Pancreas (tissue), 10 donors: ENCODE measurements at regions not wholly inside any gene's neighbourhood (a gene's known extent, or its start where the extent isn't known, plus 50 kb on each side); places are given as distances from the start of the nearest gene placed in this dataset.

Experiments used
- ATAC-seq, 4 donors: fragments of 200-7000 bp; cut with Tn5 transposase; one replicate each; pipeline versions ENCODE4 v1.8.0 to v1.9.1; 2020; ENCODE audit warnings: mild to moderate bottlenecking in 4 of 4, moderate library complexity in 4 of 4
- DNase-seq, 6 donors: peaks; one replicate each; pipeline ENCODE4 v3.0.0-alpha.2; 2020
- FAIRE-seq: peaks from 2 replicates; lab custom pipeline; 2012; peaks lifted over from hg19 to GRCh38; lab: Jason Lieb, UNC
- H3K27ac ChIP-seq, 4 donors: fragments of 200-600 bp; sonication (generic); 1 replicate in 3 of 4; 2 replicates in 1 of 4; pipeline versions ENCODE4 v1.5.0 to v1.8.0; 2020
- H3K27me3 ChIP-seq, 4 donors: fragments of 200-600 bp; one replicate each; pipeline ENCODE4 v1.8.0; 2021
- H3K36me3 ChIP-seq, 3 donors: fragments of 200-600 bp; sonication (generic) in 1 of 3; one replicate each; pipeline versions ENCODE4 v1.5.0 to v1.8.0; 2020 to 2021
- H3K4me1 ChIP-seq, 3 donors: fragments of 200-600 bp; one replicate each; pipeline ENCODE4 v1.8.0; 2021
- H3K4me3 ChIP-seq, 4 donors: fragments of 200-600 bp; sonication (generic) in 2 of 4; one replicate each; pipeline versions ENCODE4 v1.5.0 to v1.8.0; 2020 to 2021
- H3K9me3 ChIP-seq, 4 donors: fragments of 200-600 bp; one replicate each; pipeline ENCODE4 v1.8.0; 2021
- CTCF ChIP-seq, 4 donors: fragments of 200-600 bp; sonication (generic) in 3 of 4; IDR thresholded peaks; one replicate each; pipeline versions ENCODE4 v1.5.0 to v1.8.0; 2021; ENCODE audit warnings: antibody characterized with exemption in 4 of 4
- WGBS, 2 donors: extraction: QIAGEN DNeasy Blood & Tissue Kit; methylation state at CpG; one replicate each; pipeline ENCODE4 v1.1.7; 2013; 5-methylcytosine and 5-hydroxymethylcytosine counted together
- intact Hi-C, 3 donors: fragments of 100-400 bp; cut with DNase I; formaldehyde crosslinking; loops; one replicate each; pipeline versions ENCODE4 v1.11.1 to v1.14.2; 2022
- donor health status: healthy with polysubstance abuse.
- donor health status: DM: no; HTN: no; CAD: no; lungs with moderate emphysema.
- donor health status: DM: no; HTN: no; CAD: no.
- donor health status: control.
- donor health status: control.
- donor health status: Bipolar disorder and iron deficiency.
- donor health status: DM: yes; HTN: yes; CAD: no.
- donor health status: DM: no; HTN: no; CAD: no.
- donor health status: DM: no; HTN: no; CAD: no.
- donor health status: DM: yes; HTN: yes; CAD: no.

DNA sequence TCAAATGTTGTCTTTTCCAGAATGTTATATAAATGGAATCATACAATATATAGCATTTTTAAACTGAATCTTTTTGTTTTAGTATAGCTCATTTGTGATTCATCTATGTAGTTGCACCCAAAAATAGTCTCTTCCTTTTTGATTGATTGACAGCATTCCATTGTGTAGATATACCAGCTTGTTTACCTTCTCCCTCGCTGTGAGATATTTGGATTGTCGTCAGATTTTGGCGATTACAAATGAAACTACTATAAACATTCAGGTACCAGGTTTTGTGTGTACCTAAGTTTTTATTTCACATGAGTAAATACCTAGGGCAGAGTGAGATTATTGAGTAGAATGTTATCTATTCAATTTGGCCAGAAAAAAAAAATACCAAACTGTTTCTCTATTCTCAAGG lies 584.7 kb upstream of the SORCS1 start:
- no peaks in the 10 kb centered on the region for H3K36me3 ChIP-seq
- H3K4me3 ChIP-seq, result no peak overlapping the region
- intact Hi-C loops, result no loop called here
- ATAC-seq, result no peak
- H3K27me3 ChIP-seq, result no peaks in the 10 kb centered on the region
- DNase-seq, result no peak
- no peaks in the 10 kb centered on the region for H3K9me3 ChIP-seq
- TF ChIP-seq CTCF (IDR thresholded peaks at IDR 0.05), result no peak
- WGBS, 2 donors, result 11 to 16% methylated on average over 3 of the region's 3 CpGs
- no peak overlapping the region for H3K27ac ChIP-seq
- FAIRE-seq, result no peak
- no peaks in the 10 kb centered on the region for H3K4me1 ChIP-seq

GRCh38 chr10:107747851-107748250 lies 583.3 kb upstream of the SORCS1 start:
- TF ChIP-seq CTCF (IDR thresholded peaks at IDR 0.05), result no peak
- FAIRE-seq, result no peak

DNA sequence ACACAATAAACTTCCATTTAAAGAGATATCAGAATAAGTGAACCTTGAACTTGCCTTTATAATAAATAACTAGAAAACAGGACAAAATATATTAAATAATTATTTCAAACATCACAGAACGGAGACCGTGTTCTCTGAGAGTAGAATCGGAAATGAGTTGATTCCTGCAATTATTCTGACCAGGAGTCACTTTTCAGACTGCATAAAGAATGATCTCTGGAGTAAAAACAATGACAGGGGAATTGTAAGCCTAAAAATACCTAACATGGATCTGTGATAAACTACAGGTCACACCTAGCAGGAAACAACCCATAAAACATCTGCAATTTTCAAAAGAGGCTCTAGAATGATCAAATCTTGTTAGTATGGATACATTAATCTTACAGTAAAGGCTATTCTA lies 577.5 kb upstream of the SORCS1 start:
- H3K4me1 ChIP-seq, result no peaks in the 10 kb centered on the region
- intact Hi-C loops, result no loop called here
- FAIRE-seq (no peak), DNase-seq (no peak), ATAC-seq (no peak)
- H3K27ac ChIP-seq, result no peak overlapping the region
- no peak for TF ChIP-seq CTCF (IDR thresholded peaks at IDR 0.05)
- H3K36me3 ChIP-seq, result no peaks in the 10 kb centered on the region
- no peak overlapping the region for H3K4me3 ChIP-seq
- no peaks in the 10 kb centered on the region for H3K9me3 ChIP-seq
- WGBS, 2 donors, result 29 to 44% methylated on average over 3 of the region's 3 CpGs
- no peaks in the 10 kb centered on the region for H3K27me3 ChIP-seq

More at GRCh38 chr10:107747851-107748250, 583.3 kb upstream of the SORCS1 start:
- no peak overlapping the region for H3K27ac ChIP-seq
- ATAC-seq, result no peak
- DNase-seq, result no peak
- H3K9me3 ChIP-seq, result no peaks in the 10 kb centered on the region
- H3K36me3 ChIP-seq, result no peaks in the 10 kb centered on the region
- no peaks in the 10 kb centered on the region for H3K4me1 ChIP-seq
- H3K4me3 ChIP-seq, result no peak overlapping the region
- H3K27me3 ChIP-seq, result no peaks in the 10 kb centered on the region
- intact Hi-C loops, result no loop called here

DNA sequence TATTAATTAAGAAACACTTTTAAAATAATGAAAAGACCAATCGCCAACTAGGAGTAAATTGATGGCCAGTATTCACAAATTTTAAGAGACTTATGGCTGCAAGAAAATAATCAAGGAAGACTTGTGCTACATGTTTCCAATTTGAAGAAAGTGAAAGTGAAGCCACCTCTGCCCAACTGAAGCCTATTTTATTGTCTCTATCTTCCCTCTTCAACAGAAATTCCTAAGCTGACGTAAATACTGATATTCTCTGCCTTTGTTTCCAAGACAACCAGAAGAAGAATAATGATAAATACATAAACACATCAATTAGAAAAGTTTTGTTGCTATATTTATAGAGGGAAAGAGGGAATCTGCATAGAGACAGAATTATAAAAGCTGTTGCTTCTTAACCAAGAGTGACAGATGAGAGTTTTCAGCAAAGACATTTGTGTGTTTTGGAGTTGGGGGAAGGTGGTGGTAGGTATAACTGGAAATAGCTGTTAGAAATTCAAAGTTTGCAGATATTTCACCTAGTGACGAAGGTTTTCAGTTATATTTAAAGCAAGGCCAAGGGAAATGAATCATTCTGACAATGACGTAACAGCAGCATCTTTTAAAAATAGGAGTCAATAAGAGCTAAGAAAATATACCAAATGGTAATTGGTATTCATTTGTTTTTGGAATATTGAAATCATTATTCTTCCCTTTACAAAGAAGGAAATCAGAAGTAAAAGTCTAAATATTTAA lies 576.6 kb upstream of the SORCS1 start:
- no peak for TF ChIP-seq CTCF (IDR thresholded peaks at IDR 0.05)
- WGBS, 2 donors, result 51 to 62% methylated on average over 4 of the region's 4 CpGs
- no peak for ATAC-seq
- Histone ChIP-seq H3K4me3 (no peak overlapping the region), H3K27ac (no peak overlapping the region), H3K4me1 (no peaks in the 10 kb centered on the region), H3K36me3 (no peaks in the 10 kb centered on the region), H3K9me3 (no peaks in the 10 kb centered on the region), H3K27me3 (no peaks in the 10 kb centered on the region)
- intact Hi-C loops, result no loop called here
- FAIRE-seq, result no peak
- DNase-seq, result no peak

DNA sequence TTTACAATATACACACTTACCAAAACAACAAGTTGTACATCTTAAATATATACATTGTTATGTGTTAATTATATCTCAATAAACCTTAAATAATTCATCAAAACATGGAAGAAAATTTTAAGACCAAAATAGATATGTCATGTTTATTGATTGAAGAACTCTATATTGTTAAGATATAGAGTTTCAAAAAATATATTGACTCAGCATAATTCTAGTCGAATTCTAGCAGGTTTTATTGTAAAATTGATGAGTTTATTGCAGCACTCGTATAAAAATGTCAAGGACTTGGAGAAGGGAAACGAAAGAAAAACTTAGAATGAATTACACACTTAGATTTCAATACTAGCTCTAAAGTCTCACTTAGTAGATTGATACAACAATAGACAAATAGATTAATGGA lies 575.4 kb upstream of the SORCS1 start:
- FAIRE-seq (no peak), DNase-seq (no peak), ATAC-seq (no peak)
- 49 to 56% methylated on average over 3 of the region's 3 CpGs for WGBS, 2 donors
- Histone ChIP-seq H3K9me3 (no peaks in the 10 kb centered on the region), H3K4me3 (no peak overlapping the region), H3K4me1 (no peaks in the 10 kb centered on the region), H3K36me3 (no peaks in the 10 kb centered on the region), H3K27ac (no peak overlapping the region), H3K27me3 (no peaks in the 10 kb centered on the region)
- intact Hi-C loops, result no loop called here
- TF ChIP-seq CTCF (IDR thresholded peaks at IDR 0.05), result no peak
